RWPE2 (cell line): ENCODE measurements at regions not wholly inside any gene's neighbourhood (a gene's known extent, or its start where the extent isn't known, plus 50 kb on each side); places are given as distances from the start of the nearest gene placed in this dataset.

ENCODE experiments used
- ATAC-seq: fragments of 200-7000 bp; cut with Tn5 transposase; 3 replicates; pipeline ENCODE4 v1.9.1; 2021; ENCODE audit warnings: low read depth
- DNase-seq: peaks from one replicate; pipeline ENCODE4 v3.0.0-alpha.2; 2020; ENCODE audit warnings: low spot score
- H3K27ac ChIP-seq: fragments of 450-650 bp; 2 replicates; pipeline ENCODE4 v1.5.1; 2017; ENCODE audit warnings: mild to moderate bottlenecking; ENCODE audit not compliant: poor library complexity, severe bottlenecking
- H3K27me3 ChIP-seq: fragments of 250-450 bp; sonication (Bioruptor Pico); 2 replicates; pipeline ENCODE4 v1.5.1; 2021; ENCODE audit warnings: mild to moderate bottlenecking, moderate library complexity; ENCODE audit not compliant: insufficient read depth, poor library complexity, severe bottlenecking
- H3K36me3 ChIP-seq: fragments of 250-450 bp; sonication (Bioruptor Pico); 2 replicates; pipeline ENCODE4 v1.5.1; 2020; ENCODE audit warnings: low read depth, mild to moderate bottlenecking, moderate library complexity
- H3K4me1 ChIP-seq: fragments of 250-450 bp; sonication (Bioruptor Pico); 2 replicates; pipeline ENCODE4 v1.5.1; 2021; ENCODE audit warnings: mild to moderate bottlenecking, moderate library complexity; ENCODE audit not compliant: insufficient read depth, poor library complexity, severe bottlenecking
- H3K4me3 ChIP-seq: fragments of 250-450 bp; sonication (Bioruptor Pico); 2 replicates; pipeline ENCODE4 v1.5.1; 2021; ENCODE audit warnings: mild to moderate bottlenecking, moderate library complexity; ENCODE audit not compliant: severe bottlenecking
- H3K9me3 ChIP-seq: fragments of 250-450 bp; sonication (Bioruptor Pico); 2 replicates; pipeline ENCODE4 v1.5.1; 2021; ENCODE audit warnings: mild to moderate bottlenecking, moderate library complexity; ENCODE audit not compliant: severe bottlenecking
- TF ChIP-seq, protein P1 (sequence below): fragments of 450-650 bp; IDR thresholded peaks from one replicate; pipeline ENCODE4 v1.5.1; 2017; ENCODE audit warnings: mild to moderate bottlenecking, moderate library complexity; ENCODE audit not compliant: poor library complexity, severe bottlenecking

GRCh38 chr3:20405231-20405630 is 219.2 kb upstream of the SGO1 start:
- no peaks in the 10 kb centered on the region for H3K4me1 ChIP-seq
- TF ChIP-seq, protein P1, sequence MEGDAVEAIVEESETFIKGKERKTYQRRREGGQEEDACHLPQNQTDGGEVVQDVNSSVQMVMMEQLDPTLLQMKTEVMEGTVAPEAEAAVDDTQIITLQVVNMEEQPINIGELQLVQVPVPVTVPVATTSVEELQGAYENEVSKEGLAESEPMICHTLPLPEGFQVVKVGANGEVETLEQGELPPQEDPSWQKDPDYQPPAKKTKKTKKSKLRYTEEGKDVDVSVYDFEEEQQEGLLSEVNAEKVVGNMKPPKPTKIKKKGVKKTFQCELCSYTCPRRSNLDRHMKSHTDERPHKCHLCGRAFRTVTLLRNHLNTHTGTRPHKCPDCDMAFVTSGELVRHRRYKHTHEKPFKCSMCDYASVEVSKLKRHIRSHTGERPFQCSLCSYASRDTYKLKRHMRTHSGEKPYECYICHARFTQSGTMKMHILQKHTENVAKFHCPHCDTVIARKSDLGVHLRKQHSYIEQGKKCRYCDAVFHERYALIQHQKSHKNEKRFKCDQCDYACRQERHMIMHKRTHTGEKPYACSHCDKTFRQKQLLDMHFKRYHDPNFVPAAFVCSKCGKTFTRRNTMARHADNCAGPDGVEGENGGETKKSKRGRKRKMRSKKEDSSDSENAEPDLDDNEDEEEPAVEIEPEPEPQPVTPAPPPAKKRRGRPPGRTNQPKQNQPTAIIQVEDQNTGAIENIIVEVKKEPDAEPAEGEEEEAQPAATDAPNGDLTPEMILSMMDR: no peak
- no peak overlapping the region for H3K4me3 ChIP-seq
- H3K27me3 ChIP-seq: no peaks in the 10 kb centered on the region
- no peaks in the 10 kb centered on the region for H3K9me3 ChIP-seq
- no peaks in the 10 kb centered on the region for H3K36me3 ChIP-seq
- ATAC-seq: no peak
- no peak for DNase-seq
- H3K27ac ChIP-seq: no peak overlapping the region

GRCh38 chr3:20404741-20405100 is 218.7 kb upstream of the SGO1 start:
- Histone ChIP-seq H3K27ac (no peak overlapping the region), H3K9me3 (peaks cover 2% of the 10 kb centered on the region), H3K4me3 (no peak overlapping the region), H3K4me1 (no peaks in the 10 kb centered on the region), H3K36me3 (no peaks in the 10 kb centered on the region), H3K27me3 (no peaks in the 10 kb centered on the region)
- ATAC-seq (no peak), DNase-seq (no peak)
- TF ChIP-seq, protein P1: no peak

DNA sequence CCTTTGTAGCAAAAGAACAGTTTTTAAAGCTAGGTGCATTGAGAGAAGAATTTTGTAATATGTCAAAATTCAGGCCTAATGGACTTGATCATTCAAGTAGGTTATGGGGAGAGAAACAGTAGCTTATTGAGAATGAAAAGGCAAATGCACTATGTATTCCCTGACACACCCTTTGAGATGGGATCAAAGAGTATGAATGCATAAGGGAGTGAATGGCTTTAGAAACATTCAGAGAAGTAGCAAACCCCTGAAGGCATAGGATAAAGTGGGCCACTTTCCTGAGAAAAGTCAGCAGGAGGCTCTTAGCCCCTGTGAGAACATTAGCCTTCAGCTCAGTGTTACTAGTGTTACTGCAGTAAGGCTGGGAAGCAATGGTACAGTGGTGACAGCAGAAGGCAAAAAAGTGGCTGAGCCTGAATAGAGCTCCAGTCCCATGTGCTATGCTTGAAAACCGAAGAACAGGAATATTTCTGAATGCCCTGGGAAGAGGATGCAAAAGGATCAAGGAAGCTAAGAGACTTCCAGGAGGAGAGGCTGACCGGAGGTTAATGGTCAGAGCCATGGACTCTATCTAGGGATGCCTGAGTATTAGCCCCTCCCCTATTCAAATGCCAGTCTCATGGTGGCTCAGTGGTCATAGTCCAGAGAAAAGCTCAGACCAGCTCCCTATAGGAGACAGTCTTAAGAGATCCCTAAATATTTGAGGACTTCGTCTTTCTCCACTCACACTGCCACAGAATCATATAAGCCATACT is 218.2 kb upstream of the SGO1 start:
- H3K27me3 ChIP-seq: no peaks in the 10 kb centered on the region
- DNase-seq (no peak), ATAC-seq (no peak)
- H3K9me3 ChIP-seq: peaks cover 3% of the 10 kb centered on the region
- no peaks in the 10 kb centered on the region for H3K36me3 ChIP-seq
- no peak overlapping the region for H3K27ac ChIP-seq
- no peak overlapping the region for H3K4me3 ChIP-seq
- TF ChIP-seq, protein P1: no peak
- H3K4me1 ChIP-seq: no peaks in the 10 kb centered on the region

DNA sequence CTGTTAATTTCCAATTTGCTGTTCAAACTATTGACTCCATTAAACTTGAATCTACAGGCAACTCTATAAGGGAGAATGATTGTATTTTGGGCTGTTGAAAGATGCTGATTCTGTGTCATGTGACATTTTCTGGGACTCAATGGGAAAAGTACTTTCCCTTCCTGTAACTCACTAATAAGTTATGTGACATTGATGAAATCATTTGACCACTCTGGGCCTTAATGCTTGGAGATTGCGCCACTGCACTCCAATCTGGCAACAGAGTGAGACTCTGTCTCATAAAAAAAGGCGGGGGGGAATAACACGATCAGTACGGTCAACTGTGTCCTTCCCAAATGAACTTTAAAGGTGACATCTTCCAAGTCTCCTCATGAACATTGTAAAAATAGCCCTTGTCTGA is 215.2 kb upstream of the SGO1 start:
- DNase-seq: no peak
- TF ChIP-seq, protein P1: no peak
- Histone ChIP-seq H3K4me1 (no peaks in the 10 kb centered on the region), H3K27me3 (no peaks in the 10 kb centered on the region), H3K27ac (no peak overlapping the region), H3K9me3 (peaks cover 3% of the 10 kb centered on the region), H3K36me3 (no peaks in the 10 kb centered on the region), H3K4me3 (no peak overlapping the region)
- ATAC-seq: no peak

GRCh38 chr3:20400686-20401085 is 214.7 kb upstream of the SGO1 start:
- Histone ChIP-seq H3K27me3 (no peaks in the 10 kb centered on the region), H3K36me3 (no peaks in the 10 kb centered on the region), H3K9me3 (peaks cover 3% of the 10 kb centered on the region), H3K4me3 (no peak overlapping the region), H3K27ac (no peak overlapping the region), H3K4me1 (no peaks in the 10 kb centered on the region)
- TF ChIP-seq, protein P1: no peak
- DNase-seq: no peak
- ATAC-seq: no peak
